GM20000 (cell line): ENCODE measurements at regions not wholly inside any gene's neighbourhood (a gene's known extent, or its start where the extent isn't known, plus 50 kb on each side); places are given as distances from the start of the nearest gene placed in this dataset.

Experiments
- DNase-seq: peaks from one replicate; pipeline ENCODE4 v3.0.0; 2012; ENCODE audit warnings: low spot score
- TF ChIP-seq, protein P1 (sequence below): IDR thresholded peaks from 2 replicates; pipeline ENCODE4 v1.5.1; 2012; ENCODE audit warnings: mild to moderate bottlenecking, control low read depth; ENCODE audit errors: extremely low read depth, missing control alignments

DNA sequence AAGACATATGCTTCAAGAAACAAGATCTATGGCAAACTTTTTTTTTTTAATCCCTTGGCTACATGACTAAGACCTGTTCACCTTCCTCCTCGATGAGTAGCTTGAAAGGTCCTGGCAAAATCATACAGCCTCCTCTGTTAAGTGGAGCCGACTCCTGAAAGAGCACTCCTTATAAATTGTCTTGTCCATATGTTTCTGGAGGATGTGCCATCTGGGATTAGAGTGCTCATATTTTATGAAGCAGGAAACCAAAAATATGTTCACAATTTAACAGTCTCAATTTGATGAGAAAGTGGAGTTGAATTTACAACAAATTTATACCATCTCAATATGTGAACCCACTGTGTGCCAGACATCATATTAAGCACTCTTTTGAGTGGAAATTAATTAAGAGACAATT is 912.1 kb upstream of the FAT3 start:
- no peak for DNase-seq
- TF ChIP-seq, protein P1, sequence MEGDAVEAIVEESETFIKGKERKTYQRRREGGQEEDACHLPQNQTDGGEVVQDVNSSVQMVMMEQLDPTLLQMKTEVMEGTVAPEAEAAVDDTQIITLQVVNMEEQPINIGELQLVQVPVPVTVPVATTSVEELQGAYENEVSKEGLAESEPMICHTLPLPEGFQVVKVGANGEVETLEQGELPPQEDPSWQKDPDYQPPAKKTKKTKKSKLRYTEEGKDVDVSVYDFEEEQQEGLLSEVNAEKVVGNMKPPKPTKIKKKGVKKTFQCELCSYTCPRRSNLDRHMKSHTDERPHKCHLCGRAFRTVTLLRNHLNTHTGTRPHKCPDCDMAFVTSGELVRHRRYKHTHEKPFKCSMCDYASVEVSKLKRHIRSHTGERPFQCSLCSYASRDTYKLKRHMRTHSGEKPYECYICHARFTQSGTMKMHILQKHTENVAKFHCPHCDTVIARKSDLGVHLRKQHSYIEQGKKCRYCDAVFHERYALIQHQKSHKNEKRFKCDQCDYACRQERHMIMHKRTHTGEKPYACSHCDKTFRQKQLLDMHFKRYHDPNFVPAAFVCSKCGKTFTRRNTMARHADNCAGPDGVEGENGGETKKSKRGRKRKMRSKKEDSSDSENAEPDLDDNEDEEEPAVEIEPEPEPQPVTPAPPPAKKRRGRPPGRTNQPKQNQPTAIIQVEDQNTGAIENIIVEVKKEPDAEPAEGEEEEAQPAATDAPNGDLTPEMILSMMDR: no peak

DNA sequence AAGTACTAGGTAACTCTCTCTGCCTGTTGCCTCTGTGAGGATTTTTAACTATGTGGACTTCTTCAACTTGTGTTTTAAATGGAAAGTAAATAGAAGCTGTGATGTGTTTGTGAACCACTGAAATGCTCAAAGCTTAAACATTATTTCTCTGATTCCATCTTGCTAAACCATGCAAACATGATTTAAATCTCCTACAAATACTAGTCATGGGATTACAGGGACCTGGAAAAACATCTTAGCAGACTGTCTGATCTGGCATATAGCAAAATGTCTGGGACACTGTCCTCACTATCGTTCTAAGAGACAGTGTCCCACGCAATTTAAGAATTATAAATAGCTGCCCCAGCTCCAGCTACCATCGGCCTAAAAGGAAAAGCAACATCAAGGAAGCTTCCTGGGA is 914.5 kb upstream of the FAT3 start:
- no peak for DNase-seq
- TF ChIP-seq, protein P1: no peak

DNA sequence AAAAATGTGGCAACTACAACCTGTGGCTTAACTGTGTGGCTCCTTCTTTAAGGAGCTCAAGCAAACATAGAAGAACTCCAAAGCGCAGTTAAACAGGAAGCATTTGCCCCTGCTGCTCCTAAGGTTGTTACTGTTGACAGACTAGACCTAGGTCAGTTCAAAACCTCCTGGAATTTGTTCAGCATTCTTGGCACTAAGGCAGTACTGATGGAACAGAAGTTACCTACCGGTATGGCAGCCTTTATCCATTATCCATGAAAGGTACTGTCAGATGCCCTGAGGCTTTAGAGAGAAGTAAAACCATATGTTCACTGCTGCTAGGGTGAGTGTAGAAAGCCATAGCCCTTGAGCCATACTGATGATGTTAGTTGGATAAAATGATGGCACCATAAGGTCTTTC is 916.5 kb upstream of the FAT3 start:
- DNase-seq: no peak
- TF ChIP-seq, protein P1: no peak

DNA sequence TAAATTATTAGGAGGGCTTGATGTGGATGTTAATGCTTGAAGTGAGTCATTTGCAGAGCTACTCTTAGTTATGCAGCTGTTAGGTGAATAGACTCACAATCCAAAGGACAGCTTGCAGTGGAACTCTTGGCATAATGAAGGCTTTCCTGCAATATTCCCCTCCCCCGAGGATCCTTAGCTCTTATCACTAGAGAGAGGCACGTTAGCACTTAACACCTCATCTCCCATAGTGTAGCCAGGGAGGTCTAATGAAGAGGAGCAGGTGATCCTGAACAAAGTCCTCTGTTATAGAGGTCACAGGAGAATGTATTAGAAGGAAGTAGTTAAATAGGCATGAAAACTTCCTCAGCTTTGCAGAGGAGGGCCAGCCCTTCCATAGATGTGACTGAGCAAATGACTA is 919.2 kb upstream of the FAT3 start:
- TF ChIP-seq, protein P1: no peak
- DNase-seq: no peak

DNA sequence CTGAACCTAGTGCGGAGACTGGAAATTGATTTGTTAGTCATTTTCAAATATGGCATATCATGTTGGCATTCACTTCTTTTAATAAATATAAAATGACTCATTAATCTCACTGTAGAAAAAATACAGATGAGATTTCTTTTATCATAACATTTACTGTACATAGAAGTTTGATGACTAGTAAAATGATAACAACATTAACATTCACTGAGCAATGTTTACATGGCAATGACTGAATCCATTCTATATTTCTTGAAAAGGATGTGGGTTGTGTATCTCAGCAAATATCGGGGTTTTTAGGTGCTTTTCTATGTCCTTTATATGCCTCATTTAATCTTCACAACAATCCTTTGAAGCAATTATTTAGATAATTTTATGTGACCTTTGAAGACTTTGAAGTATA is 920.9 kb upstream of the FAT3 start:
- TF ChIP-seq, protein P1: no peak
- no peak for DNase-seq

DNA sequence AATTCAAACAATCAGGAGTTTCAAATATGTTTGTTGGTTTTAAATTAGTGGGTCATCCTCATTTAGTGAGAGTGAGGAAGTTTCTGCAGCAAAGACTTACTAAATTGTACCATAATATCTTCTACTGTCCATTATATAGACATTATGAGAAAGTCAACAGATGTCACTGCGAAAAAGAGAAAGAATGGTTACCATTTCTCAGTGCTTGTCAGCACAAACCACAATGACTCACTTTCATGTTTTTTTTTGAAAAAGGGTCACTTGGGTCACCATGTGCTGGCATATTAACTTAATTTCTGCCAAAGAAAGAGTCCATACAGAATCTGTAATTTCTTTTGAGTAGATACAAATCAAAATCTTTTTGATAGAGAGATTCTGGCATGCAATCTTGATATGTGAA is 924.6 kb upstream of the FAT3 start:
- TF ChIP-seq, protein P1: no peak
- no peak for DNase-seq

DNA sequence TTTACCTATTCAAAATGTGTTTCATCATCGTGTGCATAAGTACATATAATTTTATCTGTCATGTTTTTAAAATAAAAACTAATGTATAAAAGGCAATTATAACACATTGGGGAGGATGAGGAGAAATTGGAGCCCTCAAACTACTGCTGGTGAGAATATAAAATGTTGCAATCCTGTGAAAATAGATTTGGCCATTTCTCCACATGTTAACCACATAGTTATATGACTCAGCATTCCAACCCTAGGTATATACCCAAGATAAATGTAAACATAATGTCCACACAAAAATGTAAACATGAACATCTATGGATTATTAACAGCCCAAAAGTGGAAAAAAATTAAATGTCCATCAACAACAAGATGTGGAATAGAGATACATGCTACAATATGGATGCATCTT is 928.0 kb upstream of the FAT3 start:
- DNase-seq: no peak
- TF ChIP-seq, protein P1: no peak
